Keratinocyte (primary cell): ENCODE measurements at regions not wholly inside any gene's neighbourhood (a gene's known extent, or its start where the extent isn't known, plus 50 kb on each side); places are given as distances from the start of the nearest gene placed in this dataset.

Experiments used
- DNase-seq: peaks from one replicate; pipeline ENCODE4 v3.0.0-alpha.2; 2011; ENCODE audit warnings: low read depth, missing footprints, low spot score
- FAIRE-seq: peaks from 2 replicates; lab custom pipeline; 2011; peaks lifted over from hg19 to GRCh38; lab: Jason Lieb, UNC
- H2AFZ ChIP-seq: 2 replicates; pipeline ENCODE4 v1.6.0; 2012; ENCODE audit warnings: low read length, control low read depth, inconsistent platforms; ENCODE audit not compliant: control insufficient read depth
- H3K27ac ChIP-seq: 2 replicates; pipeline ENCODE4 v1.5.1; 2011; ENCODE audit warnings: low read length; ENCODE audit not compliant: control insufficient read depth, insufficient read depth
- H3K27me3 ChIP-seq: 3 replicates; pipeline ENCODE4 v1.6.0; 2011; ENCODE audit warnings: low read length; ENCODE audit not compliant: control insufficient read depth, insufficient read depth; ENCODE audit errors: extremely low read depth
- H3K36me3 ChIP-seq, 2 experiments: 2 replicates in 1 of 2; 3 replicates in 1 of 2; pipeline ENCODE4 v1.5.1; 2011; ENCODE audit warnings: low read length in 2 of 2, mild to moderate bottlenecking in 1 of 2; ENCODE audit not compliant: control insufficient read depth in 2 of 2, insufficient read depth in 2 of 2; ENCODE audit errors: extremely low read depth in 1 of 2
- H3K4me1 ChIP-seq: 3 replicates; pipeline ENCODE4 v1.5.1; 2011; ENCODE audit warnings: low read length; ENCODE audit not compliant: control insufficient read depth, insufficient read depth; ENCODE audit errors: extremely low read depth
- H3K4me2 ChIP-seq: 3 replicates; pipeline ENCODE4 v1.6.0; 2011; ENCODE audit warnings: low read depth, low read length; ENCODE audit not compliant: control insufficient read depth, insufficient read depth; ENCODE audit errors: extremely low read depth
- H3K4me3 ChIP-seq, 3 experiments: fragments of 200-600 bp in 1 of 3; sonication (generic) in 1 of 3; 2 replicates in 2 of 3; 3 replicates in 1 of 3; pipeline ENCODE4 v1.5.1; 2011 to 2016; ENCODE audit warnings: low read length in 3 of 3, mild to moderate bottlenecking in 3 of 3, control low read depth in 2 of 3, inconsistent platforms in 1 of 3, low read depth in 1 of 3, mixed read lengths in 1 of 3, mixed run types in 1 of 3, moderate library complexity in 1 of 3; ENCODE audit not compliant: control insufficient read depth in 2 of 3, insufficient read depth in 2 of 3; ENCODE audit errors: extremely low read depth in 1 of 3
- H3K79me2 ChIP-seq: 2 replicates; pipeline ENCODE4 v1.6.0; 2012; ENCODE audit warnings: low read length; ENCODE audit not compliant: control insufficient read depth, insufficient read depth
- H3K9ac ChIP-seq: 3 replicates; pipeline ENCODE4 v1.6.0; 2011; ENCODE audit warnings: low read length; ENCODE audit not compliant: control insufficient read depth, insufficient read depth; ENCODE audit errors: extremely low read depth
- H3K9me1 ChIP-seq: 3 replicates; pipeline ENCODE4 v1.6.0; 2011; ENCODE audit warnings: low read length; ENCODE audit not compliant: control insufficient read depth, insufficient read depth; ENCODE audit errors: extremely low read depth
- H3K9me3 ChIP-seq: 2 replicates; pipeline ENCODE4 v1.5.1; 2012; ENCODE audit warnings: low read depth, low read length; ENCODE audit not compliant: control insufficient read depth
- H4K20me1 ChIP-seq: 3 replicates; pipeline ENCODE4 v1.6.0; 2011; ENCODE audit warnings: low read length; ENCODE audit not compliant: control insufficient read depth, insufficient read depth; ENCODE audit errors: extremely low read depth
- CTCF ChIP-seq, 3 experiments: IDR thresholded peaks in 1 of 3; conservative IDR thresholded peaks in 1 of 3; optimal IDR thresholded peaks in 1 of 3; 2 replicates in 2 of 3; 3 replicates in 1 of 3; pipeline versions ENCODE3 to v1.5.1; 2011; ENCODE audit warnings: low read length in 3 of 3, mild to moderate bottlenecking in 3 of 3, moderate library complexity in 2 of 3, control low read depth in 1 of 3, inconsistent platforms in 1 of 3; ENCODE audit not compliant: insufficient read depth in 2 of 3; ENCODE audit errors: extremely low read depth in 1 of 3
- EZH2 ChIP-seq: IDR thresholded peaks from one replicate; pipeline ENCODE4 v1.6.1; 2012; ENCODE audit warnings: inconsistent platforms, mild to moderate bottlenecking, low read length, moderate library complexity
- dilution Hi-C: fragments of 300-500 bp; cut with MboI; formaldehyde crosslinking; loops from one replicate; pipeline ENCODE4 v1.7.0; 2020; ENCODE audit warnings: low sequenced_read_pairs; ENCODE audit not compliant: extremely low pct_ligation_motif_present

GRCh38 chr5:155114655-155115054 is 101.1 kb downstream of the KIF4B start:
- no peak overlapping the region for H3K27ac ChIP-seq
- no peak overlapping the region for H3K4me3 ChIP-seq
- no peaks in the 10 kb centered on the region for H3K4me1 ChIP-seq
- no peak overlapping the region for H2AFZ ChIP-seq
- no peaks in the 10 kb centered on the region for H3K36me3 ChIP-seq
- no peak for FAIRE-seq
- no peak overlapping the region for H3K4me2 ChIP-seq
- H3K27me3 ChIP-seq: no peaks in the 10 kb centered on the region
- no peak overlapping the region for H3K9ac ChIP-seq
- no peaks in the 10 kb centered on the region for H3K9me1 ChIP-seq
- H3K9me3 ChIP-seq: no peaks in the 10 kb centered on the region
- dilution Hi-C loops: no loop called here
- no peak for DNase-seq
- H4K20me1 ChIP-seq: no peaks in the 10 kb centered on the region
- TF ChIP-seq EZH2 (no peak), CTCF (optimal IDR thresholded peaks at IDR 0.05 in 1 of 3, IDR thresholded peaks at IDR 0.05 in 1 of 3, conservative IDR thresholded peaks at IDR 0.05 in 1 of 3; ENCODE audit: extremely low read depth in 1 of 3, insufficient read depth in 2 of 3, low read length in 3 of 3) (no peak)
- H3K79me2 ChIP-seq: no peaks in the 10 kb centered on the region

DNA sequence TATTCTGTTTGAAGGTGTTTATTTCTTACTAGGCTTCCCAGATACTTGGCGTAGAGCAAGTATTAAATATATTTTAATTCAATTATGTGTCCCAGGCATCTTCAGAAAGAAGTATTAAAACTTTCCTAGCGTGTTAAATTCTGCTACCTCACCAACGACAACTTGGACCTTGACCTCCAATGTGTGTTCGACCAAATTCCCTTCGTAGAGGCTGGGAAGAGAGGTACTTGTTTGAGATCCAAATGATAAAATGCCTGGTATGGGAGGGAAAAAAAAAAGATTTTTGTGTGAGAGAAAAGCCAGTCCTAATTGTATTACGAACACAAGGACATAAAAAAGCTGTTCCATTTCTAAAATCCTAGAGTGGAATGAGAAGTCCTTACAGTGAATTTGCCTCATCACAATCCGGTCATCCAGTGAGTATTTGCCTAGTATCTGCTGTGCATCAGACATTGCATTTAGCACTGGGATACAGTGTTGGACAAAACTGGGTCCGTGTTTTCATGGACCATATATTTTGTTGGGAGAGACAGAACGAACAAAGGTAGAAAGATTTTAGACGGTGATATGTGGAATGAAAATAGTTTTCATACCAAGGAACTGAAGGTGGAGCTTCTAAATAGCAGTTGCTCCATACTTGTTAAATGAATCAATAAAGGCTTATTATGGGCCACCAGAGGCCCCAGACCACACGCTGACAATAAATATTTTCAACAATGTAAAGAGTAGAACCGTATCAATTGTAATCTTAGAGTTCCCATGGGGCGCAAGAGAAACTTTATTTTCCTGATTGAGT is 103.1 kb downstream of the KIF4B start:
- FAIRE-seq (no peak), DNase-seq (no peak)
- Histone ChIP-seq H4K20me1 (no peaks in the 10 kb centered on the region), H3K79me2 (no peaks in the 10 kb centered on the region), H3K9me3 (no peaks in the 10 kb centered on the region), H2AFZ (no peak overlapping the region), H3K9me1 (no peaks in the 10 kb centered on the region), H3K9ac (no peak overlapping the region), H3K27me3 (no peaks in the 10 kb centered on the region), H3K27ac (no peak overlapping the region), H3K4me3 (no peak overlapping the region), H3K36me3 (no peaks in the 10 kb centered on the region), H3K4me1 (no peaks in the 10 kb centered on the region), H3K4me2 (no peak overlapping the region)
- dilution Hi-C loops: no loop called here
- TF ChIP-seq CTCF (optimal IDR thresholded peaks at IDR 0.05 in 1 of 3, IDR thresholded peaks at IDR 0.05 in 1 of 3, conservative IDR thresholded peaks at IDR 0.05 in 1 of 3; ENCODE audit: extremely low read depth in 1 of 3, insufficient read depth in 2 of 3, low read length in 3 of 3): no peak
- no peak for TF ChIP-seq EZH2
